ENCODE measurements at regions not wholly inside any gene's neighbourhood (a gene's known extent, or its start where the extent isn't known, plus 50 kb on each side); places are given as distances from the start of the nearest gene placed in this dataset.

- H3K9me3 ChIP-seq (ENCODE audit: control insufficient read depth, low read length): no peaks in the 10 kb centered on the region
- Mint-ChIP-seq H3K4me1 (no peaks in the 10 kb centered on the region), H3K36me3 (ENCODE audit: low read depth) (no peaks in the 10 kb centered on the region), H3K27ac (no peak overlapping the region), H3K4me3 (no peak overlapping the region), H3K9me3 (no peaks in the 10 kb centered on the region), H3K27me3 (ENCODE audit: insufficient read depth) (no peaks in the 10 kb centered on the region)
- H3K36me3 ChIP-seq (ENCODE audit: control insufficient read depth, insufficient read depth, low read length): no peaks in the 10 kb centered on the region
- H3K4me1 ChIP-seq (ENCODE audit: control insufficient read depth, insufficient read depth, low read length): no peaks in the 10 kb centered on the region
- no peak for TF ChIP-seq CTCF (conservative IDR thresholded peaks at IDR 0.05)
- H3K9ac ChIP-seq (ENCODE audit: extremely low read depth, low read length, poor library complexity, severe bottlenecking): no peak overlapping the region
- no peaks in the 10 kb centered on the region for H3K27me3 ChIP-seq (ENCODE audit: control insufficient read depth, insufficient read depth, low read length, poor library complexity, severe bottlenecking)
- no peak for DNase-seq
- no peak overlapping the region for H3K4me3 ChIP-seq (ENCODE audit: low read length)
- H3K27ac ChIP-seq (ENCODE audit: low read depth, low read length): no peak overlapping the region
These were observed 141.2 kb upstream of the ATXN1 start for GRCh38 chr6:16902502-16902901.

GRCh38 chr6:16901782-16902181 lies 140.5 kb upstream of the ATXN1 start:
- H3K9me3 Mint-ChIP-seq: no peaks in the 10 kb centered on the region
- no peak overlapping the region for H3K27ac Mint-ChIP-seq
- no peaks in the 10 kb centered on the region for H3K36me3 Mint-ChIP-seq (ENCODE audit: low read depth)
- H3K9ac ChIP-seq (ENCODE audit: extremely low read depth, low read length, poor library complexity, severe bottlenecking): no peak overlapping the region
- DNase-seq: no peak
- H3K27me3 ChIP-seq (ENCODE audit: control insufficient read depth, insufficient read depth, low read length, poor library complexity, severe bottlenecking): no peaks in the 10 kb centered on the region
- no peaks in the 10 kb centered on the region for H3K4me1 ChIP-seq (ENCODE audit: control insufficient read depth, insufficient read depth, low read length)
- no peak overlapping the region for H3K27ac ChIP-seq (ENCODE audit: low read depth, low read length)
- WGBS, 2 experiments (ENCODE audit: insufficient coverage in 1 of 2, insufficient read length in 1 of 2): 88 to 93% methylated on average over 2 to 3 of the region's 3 CpGs
- no peak overlapping the region for H3K4me3 ChIP-seq (ENCODE audit: low read length)
- H3K27me3 Mint-ChIP-seq (ENCODE audit: insufficient read depth): no peaks in the 10 kb centered on the region
- no peak for TF ChIP-seq CTCF (conservative IDR thresholded peaks at IDR 0.05)
- no peaks in the 10 kb centered on the region for H3K9me3 ChIP-seq (ENCODE audit: control insufficient read depth, low read length)
- H3K36me3 ChIP-seq (ENCODE audit: control insufficient read depth, insufficient read depth, low read length): no peaks in the 10 kb centered on the region
- no peak overlapping the region for H3K4me3 Mint-ChIP-seq
- no peaks in the 10 kb centered on the region for H3K4me1 Mint-ChIP-seq

GRCh38 chr6:16901306-16901705 lies 140.0 kb upstream of the ATXN1 start:
- TF ChIP-seq CTCF (conservative IDR thresholded peaks at IDR 0.05): no peak
- Mint-ChIP-seq H3K27me3 (ENCODE audit: insufficient read depth) (no peaks in the 10 kb centered on the region), H3K4me1 (no peaks in the 10 kb centered on the region), H3K27ac (no peak overlapping the region), H3K9me3 (no peaks in the 10 kb centered on the region), H3K36me3 (ENCODE audit: low read depth) (no peaks in the 10 kb centered on the region), H3K4me3 (no peak overlapping the region)
- Histone ChIP-seq H3K9ac (ENCODE audit: extremely low read depth, low read length, poor library complexity, severe bottlenecking) (no peak overlapping the region), H3K27ac (ENCODE audit: low read depth, low read length) (no peak overlapping the region), H3K9me3 (ENCODE audit: control insufficient read depth, low read length) (no peaks in the 10 kb centered on the region), H3K4me3 (ENCODE audit: low read length) (no peak overlapping the region), H3K27me3 (ENCODE audit: control insufficient read depth, insufficient read depth, low read length, poor library complexity, severe bottlenecking) (no peaks in the 10 kb centered on the region), H3K4me1 (ENCODE audit: control insufficient read depth, insufficient read depth, low read length) (no peaks in the 10 kb centered on the region), H3K36me3 (ENCODE audit: control insufficient read depth, insufficient read depth, low read length) (no peaks in the 10 kb centered on the region)
- no peak for DNase-seq
- 93 to 97% methylated on average over 2 of the region's 2 CpGs for WGBS, 2 experiments (ENCODE audit: insufficient coverage in 1 of 2, insufficient read length in 1 of 2)
